IMR-90 (cell line): ENCODE measurements at regions not wholly inside any gene's neighbourhood (a gene's known extent, or its start where the extent isn't known, plus 50 kb on each side); places are given as distances from the start of the nearest gene placed in this dataset.

Experiments used
- MAZ ChIP-seq: IDR thresholded peaks from 2 replicates; pipeline ENCODE4 v1.6.1; 2012; ENCODE audit warnings: low read depth, mild to moderate bottlenecking, low read length, improper control_type of control experiment, moderate library complexity, borderline replicate concordance
- MXI1 ChIP-seq: IDR thresholded peaks from 2 replicates; pipeline ENCODE4 v1.6.1; 2012; ENCODE audit warnings: low read depth, mild to moderate bottlenecking, low read length, moderate library complexity, borderline replicate concordance
- RAD21 ChIP-seq: IDR thresholded peaks from 2 replicates; pipeline ENCODE4 v1.6.1; 2012; ENCODE audit warnings: low read length, improper control_type of control experiment
- USF2 ChIP-seq: fragments of 150-350 bp; IDR thresholded peaks from 2 replicates; pipeline ENCODE4 v1.6.1; 2017; ENCODE audit warnings: mild to moderate bottlenecking, antibody characterized with exemption, low read length, low read depth
- TF ChIP-seq, protein P1 (sequence below): conservative IDR thresholded peaks from 2 replicates; pipeline ENCODE4 v1.5.1; 2012; ENCODE audit warnings: mild to moderate bottlenecking, low read depth, low read length, improper control_type of control experiment

GRCh38 chr11:15764948-15765347 lies 591.4 kb downstream of the SOX6 start:
- TF ChIP-seq, protein P1, sequence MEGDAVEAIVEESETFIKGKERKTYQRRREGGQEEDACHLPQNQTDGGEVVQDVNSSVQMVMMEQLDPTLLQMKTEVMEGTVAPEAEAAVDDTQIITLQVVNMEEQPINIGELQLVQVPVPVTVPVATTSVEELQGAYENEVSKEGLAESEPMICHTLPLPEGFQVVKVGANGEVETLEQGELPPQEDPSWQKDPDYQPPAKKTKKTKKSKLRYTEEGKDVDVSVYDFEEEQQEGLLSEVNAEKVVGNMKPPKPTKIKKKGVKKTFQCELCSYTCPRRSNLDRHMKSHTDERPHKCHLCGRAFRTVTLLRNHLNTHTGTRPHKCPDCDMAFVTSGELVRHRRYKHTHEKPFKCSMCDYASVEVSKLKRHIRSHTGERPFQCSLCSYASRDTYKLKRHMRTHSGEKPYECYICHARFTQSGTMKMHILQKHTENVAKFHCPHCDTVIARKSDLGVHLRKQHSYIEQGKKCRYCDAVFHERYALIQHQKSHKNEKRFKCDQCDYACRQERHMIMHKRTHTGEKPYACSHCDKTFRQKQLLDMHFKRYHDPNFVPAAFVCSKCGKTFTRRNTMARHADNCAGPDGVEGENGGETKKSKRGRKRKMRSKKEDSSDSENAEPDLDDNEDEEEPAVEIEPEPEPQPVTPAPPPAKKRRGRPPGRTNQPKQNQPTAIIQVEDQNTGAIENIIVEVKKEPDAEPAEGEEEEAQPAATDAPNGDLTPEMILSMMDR, result no peak
- no peak for TF ChIP-seq MAZ
- TF ChIP-seq USF2, result no peak
- no peak for TF ChIP-seq MXI1
- no peak for TF ChIP-seq RAD21
